NCI-H748 (cell line): ENCODE measurements at regions not wholly inside any gene's neighbourhood (a gene's known extent, or its start where the extent isn't known, plus 50 kb on each side); places are given as distances from the start of the nearest gene placed in this dataset.

Source experiments
- DNase-seq: peaks from one replicate; lab custom pipeline; 2025; ENCODE audit not compliant: unreplicated experiment; lab: John Stamatoyannopoulos, UW

DNA sequence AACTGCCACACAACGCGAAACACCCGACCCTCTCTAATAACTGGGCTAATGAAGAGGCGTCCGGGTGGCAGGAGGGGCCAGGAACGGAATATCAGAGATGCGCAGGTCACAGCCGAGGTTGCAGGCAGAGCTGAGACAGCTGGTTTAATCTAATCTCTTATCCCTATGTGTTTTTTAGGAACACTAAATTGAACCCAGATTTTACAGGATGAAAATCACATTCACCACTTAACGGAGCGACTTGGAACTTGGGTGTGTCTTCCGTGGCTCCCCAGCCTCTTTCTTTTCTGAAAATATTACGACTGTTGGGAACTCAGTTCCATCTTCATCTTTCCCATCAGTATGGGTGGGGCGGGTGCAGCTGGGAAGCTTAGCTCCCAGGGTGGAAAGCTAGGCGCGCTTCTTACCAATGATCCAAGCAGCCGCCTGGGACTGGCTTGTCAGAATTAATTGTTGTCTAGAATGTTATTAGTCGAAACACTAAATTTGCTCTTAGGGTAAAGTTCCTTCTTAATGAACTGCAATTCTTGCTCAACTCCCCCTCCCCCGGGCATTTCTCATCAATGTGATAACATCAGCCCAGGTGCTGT, 92.5 kb downstream of the IRX2 start:
- DNase-seq = no peak

DNA sequence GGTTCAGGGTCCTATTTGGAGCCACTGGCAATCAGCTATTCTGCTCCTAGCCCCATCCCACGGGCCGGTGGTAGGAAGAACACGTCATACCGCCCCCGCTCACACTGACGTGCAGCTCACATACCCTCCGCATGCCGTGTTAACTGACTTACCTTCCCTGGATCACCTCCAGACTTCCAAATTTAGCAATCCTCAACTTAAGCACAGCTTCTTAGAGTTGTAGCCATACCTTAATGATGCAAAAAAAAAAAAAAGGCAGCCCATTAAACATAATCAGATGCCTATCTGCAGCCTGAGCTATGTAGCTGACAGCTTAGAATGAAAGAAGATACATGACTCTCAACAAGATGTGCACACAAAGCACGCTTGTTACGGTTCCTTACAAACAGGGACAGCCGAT, 93.0 kb downstream of the IRX2 start:
- DNase-seq = no peak

- peak; percentile 37 for DNase-seq
Measured at GRCh38 chr5:2657151-2657550, 94.3 kb downstream of the IRX2 start.

GRCh38 chr5:2656206-2656605, 95.3 kb downstream of the IRX2 start:
- no peak for DNase-seq

DNA sequence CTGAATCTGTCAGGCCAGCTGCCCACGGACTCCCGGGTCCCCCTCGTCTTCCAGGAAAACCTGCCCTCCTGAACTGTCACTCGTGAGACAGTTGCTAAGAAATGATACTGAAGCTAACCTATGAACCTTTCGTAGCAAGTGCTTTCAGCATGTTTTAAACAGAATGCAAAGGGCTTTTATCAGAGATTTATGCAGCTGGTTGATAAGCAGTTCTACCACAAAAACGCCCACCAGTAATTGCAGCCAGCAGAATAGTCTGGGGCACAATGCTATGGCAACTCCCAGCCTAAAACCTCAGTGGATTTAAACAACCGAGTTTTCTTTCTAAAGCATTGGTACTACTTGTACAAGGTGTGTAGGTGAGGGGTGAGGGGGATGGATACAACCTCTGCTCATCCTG, 97.5 kb downstream of the IRX2 start:
- no peak for DNase-seq

GRCh38 chr5:2651116-2651515, 100.4 kb downstream of the IRX2 start:
- DNase-seq = no peak

DNA sequence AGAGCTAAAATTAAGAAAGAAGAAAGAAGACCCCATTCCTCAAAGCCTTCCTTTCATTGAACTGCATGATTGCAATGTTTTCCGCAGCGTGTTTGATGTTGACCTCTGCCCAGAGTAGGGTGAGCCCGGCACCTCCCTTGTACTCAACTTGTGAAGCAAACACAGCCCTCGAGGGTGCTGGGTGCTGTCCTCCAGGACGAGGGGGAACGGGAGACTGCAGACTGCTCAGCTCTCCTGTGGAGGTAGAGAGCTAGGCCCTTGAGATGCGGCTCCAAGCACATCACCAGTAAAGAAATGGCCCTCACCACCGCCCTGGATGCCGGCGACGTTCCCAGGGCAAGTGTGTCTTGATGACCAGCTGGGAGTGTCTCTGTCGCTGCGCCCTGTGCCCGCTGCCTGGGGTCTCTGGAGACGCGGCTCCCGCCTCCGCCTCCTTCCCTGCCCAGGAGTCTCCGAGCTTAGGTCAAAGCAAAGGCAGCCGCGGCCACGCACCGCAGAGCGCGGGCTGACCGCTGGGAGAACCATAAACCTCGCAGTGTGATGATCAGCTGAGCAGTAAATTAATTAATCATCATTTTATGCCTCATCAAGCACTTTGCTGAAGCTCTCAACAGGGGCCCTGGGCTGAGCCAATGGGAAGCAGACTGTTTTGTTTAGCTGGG, 108.7 kb downstream of the IRX2 start:
- peak; percentile 89 for DNase-seq

- DNase-seq = no peak
Measured at GRCh38 chr5:2640717-2641116, 110.8 kb downstream of the IRX2 start.

- peak; percentile 43 for DNase-seq
Measured at GRCh38 chr5:2639425-2639824, 112.1 kb downstream of the IRX2 start.

DNA sequence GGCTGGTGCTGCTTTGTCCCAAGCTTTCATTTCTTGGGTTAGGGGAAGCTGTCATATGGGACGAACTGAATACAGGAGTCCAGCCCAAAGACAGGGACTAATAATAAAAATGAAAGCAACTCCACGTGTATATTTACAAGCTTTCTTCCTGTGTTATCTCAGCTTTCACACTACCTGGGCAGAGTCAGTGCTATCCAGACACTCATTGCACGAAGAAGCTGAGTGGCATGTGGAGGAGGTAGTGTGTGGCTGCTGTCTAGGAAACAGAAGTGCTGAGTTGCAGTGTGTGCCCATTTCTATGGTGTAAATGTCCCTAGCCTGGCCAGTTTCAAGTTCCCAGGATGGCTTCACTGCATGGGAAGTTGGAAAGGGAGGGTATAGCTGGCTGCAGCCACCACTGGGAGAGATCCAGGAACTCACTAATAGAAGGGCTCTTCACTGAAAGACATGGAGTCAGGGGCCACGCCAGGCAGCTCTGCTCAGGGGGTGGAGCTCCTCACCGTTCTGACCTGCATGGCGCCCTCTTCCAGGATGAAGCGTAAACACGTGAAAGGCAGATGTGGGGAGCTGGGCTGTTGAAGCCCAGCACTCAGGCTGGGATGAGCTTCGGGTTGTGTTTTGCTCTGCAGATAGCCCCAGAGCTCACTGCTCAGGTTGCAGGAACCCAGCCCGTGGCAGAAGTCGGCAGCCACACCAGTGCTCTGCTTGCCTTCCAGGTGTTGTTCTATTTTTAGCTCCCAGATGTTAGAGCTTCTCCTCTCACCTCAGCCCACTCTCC, 116.9 kb downstream of the IRX2 start:
- DNase-seq = peak; percentile 44

DNA sequence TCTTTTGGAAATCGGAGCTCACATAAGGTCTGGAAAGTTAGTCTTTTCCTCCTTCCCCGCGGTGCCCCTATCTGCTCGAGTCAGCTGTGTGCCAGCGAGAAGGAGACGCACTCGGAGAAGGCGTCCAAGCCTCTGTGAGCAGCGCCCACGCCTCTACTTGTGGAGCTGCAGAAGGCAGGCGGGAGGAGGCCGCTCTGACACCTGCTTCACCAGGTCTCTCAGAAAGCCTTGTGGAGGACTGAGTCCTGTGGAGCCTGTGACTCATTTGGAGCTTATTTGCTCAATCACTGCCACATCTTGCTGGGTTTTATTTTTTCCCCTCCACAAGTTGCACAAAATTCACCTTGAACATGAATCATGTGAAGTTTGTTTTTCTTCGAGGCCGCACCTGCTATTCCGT, 117.5 kb downstream of the IRX2 start:
- DNase-seq = no peak

DNA sequence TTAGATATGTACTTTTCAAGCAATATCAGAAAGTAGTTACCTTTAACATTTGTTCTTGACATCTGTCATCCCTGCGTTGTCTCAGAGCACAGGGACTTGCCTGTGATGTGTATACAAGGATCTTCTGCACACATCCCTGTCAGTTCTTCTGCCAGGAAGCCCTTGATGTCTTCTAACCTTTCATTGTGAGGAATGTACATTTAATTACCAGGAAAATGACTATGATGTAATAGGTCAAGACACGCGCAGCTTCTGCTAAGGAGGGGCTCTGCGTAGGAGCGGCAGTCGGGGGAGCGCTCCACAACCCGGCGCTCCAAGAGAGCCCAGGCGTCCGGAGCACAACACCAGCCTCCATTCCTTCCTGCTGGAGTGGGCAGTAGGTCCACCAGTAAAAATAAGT, 119.7 kb downstream of the IRX2 start:
- DNase-seq = peak; percentile 49

DNA sequence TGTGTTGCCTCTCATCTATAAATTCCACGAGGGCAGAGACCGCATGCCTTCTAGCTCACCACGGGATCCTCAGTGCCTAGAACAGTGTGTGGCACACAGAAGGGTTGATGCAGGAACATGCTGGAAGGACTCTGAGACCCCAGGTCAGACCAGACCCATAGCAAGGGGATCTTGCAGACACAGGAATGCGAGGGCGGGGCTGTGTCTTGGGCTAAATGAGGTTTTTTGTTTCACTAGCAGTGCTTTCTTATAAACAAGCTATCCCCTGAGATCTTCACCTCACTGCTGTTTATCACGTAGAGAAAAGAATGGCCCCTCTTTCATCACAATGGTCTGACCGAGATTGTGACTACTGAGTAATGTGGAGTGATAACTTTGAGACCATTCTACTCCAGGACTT, 122.4 kb downstream of the IRX2 start:
- no peak for DNase-seq

DNA sequence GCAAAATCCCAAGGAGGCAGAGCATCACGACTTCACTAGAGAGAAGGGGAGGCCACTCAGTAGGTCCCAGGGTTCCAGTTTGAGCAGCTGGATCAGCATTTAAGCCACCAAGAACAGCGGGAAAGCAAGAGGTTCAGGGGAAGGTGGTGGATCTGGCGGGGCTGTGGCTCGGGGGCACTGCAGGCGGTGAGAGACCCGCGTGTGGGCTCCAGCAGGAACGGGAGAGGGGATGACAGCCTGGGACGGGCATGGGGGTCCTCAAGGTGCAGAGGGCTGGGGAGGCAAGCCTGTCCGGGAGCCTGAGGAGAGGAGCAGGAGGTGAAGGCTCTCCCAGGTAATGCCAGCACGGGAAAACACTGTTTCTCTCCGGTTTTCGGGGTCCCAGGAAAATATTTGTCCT, 123.6 kb downstream of the IRX2 start:
- no peak for DNase-seq

- DNase-seq = no peak
Measured at GRCh38 chr5:2626572-2626971, 124.9 kb downstream of the IRX2 start.

DNA sequence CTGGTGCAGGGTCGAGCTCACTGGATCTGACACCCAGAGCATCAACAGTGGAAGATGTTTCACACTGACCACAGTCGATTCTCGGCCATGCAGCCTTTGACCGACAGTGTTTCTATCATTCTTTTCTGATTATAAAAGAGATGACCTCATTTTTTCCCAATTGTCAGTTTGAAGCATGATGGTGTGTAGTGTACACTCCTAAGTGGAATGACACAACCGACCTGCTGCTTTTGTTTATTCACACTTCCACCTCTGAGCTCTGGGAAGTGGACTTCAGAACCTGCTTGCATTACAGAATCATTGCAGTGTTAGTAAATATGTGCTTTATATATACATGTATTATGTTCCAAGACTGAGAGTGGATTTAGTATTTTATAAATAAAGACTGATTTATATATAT, 128.6 kb downstream of the IRX2 start:
- DNase-seq = peak; percentile 41

- DNase-seq = no peak
Measured at GRCh38 chr5:2621631-2622030, 129.8 kb downstream of the IRX2 start.

DNA sequence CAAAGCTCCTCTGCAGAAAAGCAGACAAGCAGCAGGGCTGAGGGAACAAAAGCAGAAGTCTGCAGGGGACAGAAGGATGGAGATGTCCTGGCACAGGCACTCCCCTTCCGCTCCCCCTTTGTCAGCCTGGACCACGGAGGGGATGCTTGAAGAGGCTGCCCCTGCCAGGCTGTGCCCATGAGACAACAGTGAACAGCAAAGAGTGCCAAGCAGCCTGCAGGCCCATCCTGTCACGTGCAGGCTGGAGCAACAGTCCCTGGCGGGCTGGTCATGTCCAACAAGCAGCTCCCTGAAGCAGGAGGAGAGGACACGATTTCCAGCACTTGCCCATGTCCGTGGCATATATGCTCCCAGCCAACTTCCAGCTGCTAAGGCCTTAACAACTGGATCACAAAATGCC, 132.3 kb downstream of the IRX2 start:
- DNase-seq = no peak

- DNase-seq = no peak
Measured at GRCh38 chr5:2617461-2617860, 134.0 kb downstream of the IRX2 start.

DNA sequence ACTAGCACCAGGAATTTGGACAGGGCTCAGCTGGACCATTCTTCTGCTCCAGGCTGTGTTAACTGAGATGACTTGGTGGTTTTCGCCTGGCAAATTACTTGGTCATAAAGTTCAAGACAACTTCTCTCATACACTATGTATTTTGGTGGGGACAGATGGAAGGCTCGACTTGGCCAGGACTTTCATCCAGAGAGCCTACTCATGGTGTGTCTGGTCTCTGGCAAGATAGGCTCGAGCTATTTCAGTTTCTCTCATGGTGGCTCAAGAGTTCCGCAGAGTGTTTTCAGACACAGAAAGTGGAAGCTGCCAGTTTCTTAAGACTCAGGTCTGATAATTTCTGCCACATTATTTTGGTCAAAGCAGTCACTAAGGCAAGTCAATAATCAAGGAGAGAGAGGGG, 135.6 kb downstream of the IRX2 start:
- no peak for DNase-seq

GRCh38 chr5:2614571-2614970, 136.9 kb downstream of the IRX2 start:
- no peak for DNase-seq

GRCh38 chr5:2611659-2612058, 139.8 kb downstream of the IRX2 start:
- no peak for DNase-seq
